D721Med (cell line): ENCODE measurements at regions not wholly inside any gene's neighbourhood (a gene's known extent, or its start where the extent isn't known, plus 50 kb on each side); places are given as distances from the start of the nearest gene placed in this dataset.

Source experiments
- DNase-seq: peaks from one replicate; pipeline ENCODE4 v3.0.0; 2011; ENCODE audit warnings: low spot score; ENCODE audit not compliant: insufficient read length
- FAIRE-seq: peaks from 2 replicates; lab custom pipeline; 2011; peaks lifted over from hg19 to GRCh38; lab: Jason Lieb, UNC
- TF ChIP-seq, protein P1 (sequence below): IDR thresholded peaks from 2 replicates; pipeline ENCODE4 v1.5.1; 2012; ENCODE audit warnings: mild to moderate bottlenecking, control low read depth; ENCODE audit not compliant: insufficient read depth; ENCODE audit errors: missing control alignments

GRCh38 chr13:103142151-103142550 is 75.9 kb upstream of the SLC10A2 start:
- FAIRE-seq: no peak
- TF ChIP-seq, protein P1, sequence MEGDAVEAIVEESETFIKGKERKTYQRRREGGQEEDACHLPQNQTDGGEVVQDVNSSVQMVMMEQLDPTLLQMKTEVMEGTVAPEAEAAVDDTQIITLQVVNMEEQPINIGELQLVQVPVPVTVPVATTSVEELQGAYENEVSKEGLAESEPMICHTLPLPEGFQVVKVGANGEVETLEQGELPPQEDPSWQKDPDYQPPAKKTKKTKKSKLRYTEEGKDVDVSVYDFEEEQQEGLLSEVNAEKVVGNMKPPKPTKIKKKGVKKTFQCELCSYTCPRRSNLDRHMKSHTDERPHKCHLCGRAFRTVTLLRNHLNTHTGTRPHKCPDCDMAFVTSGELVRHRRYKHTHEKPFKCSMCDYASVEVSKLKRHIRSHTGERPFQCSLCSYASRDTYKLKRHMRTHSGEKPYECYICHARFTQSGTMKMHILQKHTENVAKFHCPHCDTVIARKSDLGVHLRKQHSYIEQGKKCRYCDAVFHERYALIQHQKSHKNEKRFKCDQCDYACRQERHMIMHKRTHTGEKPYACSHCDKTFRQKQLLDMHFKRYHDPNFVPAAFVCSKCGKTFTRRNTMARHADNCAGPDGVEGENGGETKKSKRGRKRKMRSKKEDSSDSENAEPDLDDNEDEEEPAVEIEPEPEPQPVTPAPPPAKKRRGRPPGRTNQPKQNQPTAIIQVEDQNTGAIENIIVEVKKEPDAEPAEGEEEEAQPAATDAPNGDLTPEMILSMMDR: no peak
- DNase-seq: no peak

- FAIRE-seq (no peak), DNase-seq (no peak)
These were observed 73.9 kb upstream of the SLC10A2 start for GRCh38 chr13:103140001-103140671.

GRCh38 chr13:103134271-103134670 is 68.1 kb upstream of the SLC10A2 start:
- DNase-seq (no peak), FAIRE-seq (no peak)
- TF ChIP-seq, protein P1: no peak

More at GRCh38 chr13:103140001-103140671, 73.9 kb upstream of the SLC10A2 start:
- TF ChIP-seq, protein P1: peak; percentile 58

- FAIRE-seq: no peak
- DNase-seq: no peak
- TF ChIP-seq, protein P1: no peak
These were observed 67.3 kb upstream of the SLC10A2 start for GRCh38 chr13:103133556-103133955.

DNA sequence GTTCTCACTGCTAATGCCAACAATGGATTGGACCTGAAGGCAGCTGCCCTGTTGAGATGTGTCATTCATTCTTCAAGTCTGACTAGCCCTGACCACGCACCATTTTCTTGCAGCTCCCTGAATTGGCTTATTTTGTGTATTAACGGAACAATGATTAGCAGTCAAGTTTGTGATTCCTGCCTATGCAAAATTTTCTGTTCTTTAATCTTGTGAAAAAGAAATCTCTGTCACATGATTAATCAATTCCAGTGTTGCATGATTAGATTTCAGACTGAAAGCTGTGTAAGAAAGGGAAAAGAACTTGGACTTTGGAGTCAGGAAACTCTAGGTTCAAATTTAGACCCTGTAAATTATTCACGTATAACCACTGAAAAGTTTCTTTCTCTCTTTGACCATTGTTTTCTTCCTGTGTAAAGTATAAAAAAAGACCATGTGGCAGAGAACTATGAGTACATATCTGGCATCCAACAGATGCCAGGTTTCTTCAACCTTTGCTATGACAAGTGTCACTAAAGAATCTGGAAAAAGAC is 64.5 kb upstream of the SLC10A2 start:
- FAIRE-seq (no peak), DNase-seq (no peak)
- TF ChIP-seq, protein P1: no peak

- FAIRE-seq: no peak
- TF ChIP-seq, protein P1: no peak
- DNase-seq: no peak
These were observed 63.9 kb upstream of the SLC10A2 start for GRCh38 chr13:103130146-103130545.
